HG02588 (cell line): ENCODE measurements at regions not wholly inside any gene's neighbourhood (a gene's known extent, or its start where the extent isn't known, plus 50 kb on each side); places are given as distances from the start of the nearest gene placed in this dataset.

Experiments used
- ATAC-seq: cut with Tn5 transposase; IDR thresholded peaks from one replicate; pipeline ENCODE4 v1.9.1; 2021; ENCODE audit warnings: mild to moderate bottlenecking, moderate library complexity; ENCODE audit not compliant: unreplicated experiment

DNA sequence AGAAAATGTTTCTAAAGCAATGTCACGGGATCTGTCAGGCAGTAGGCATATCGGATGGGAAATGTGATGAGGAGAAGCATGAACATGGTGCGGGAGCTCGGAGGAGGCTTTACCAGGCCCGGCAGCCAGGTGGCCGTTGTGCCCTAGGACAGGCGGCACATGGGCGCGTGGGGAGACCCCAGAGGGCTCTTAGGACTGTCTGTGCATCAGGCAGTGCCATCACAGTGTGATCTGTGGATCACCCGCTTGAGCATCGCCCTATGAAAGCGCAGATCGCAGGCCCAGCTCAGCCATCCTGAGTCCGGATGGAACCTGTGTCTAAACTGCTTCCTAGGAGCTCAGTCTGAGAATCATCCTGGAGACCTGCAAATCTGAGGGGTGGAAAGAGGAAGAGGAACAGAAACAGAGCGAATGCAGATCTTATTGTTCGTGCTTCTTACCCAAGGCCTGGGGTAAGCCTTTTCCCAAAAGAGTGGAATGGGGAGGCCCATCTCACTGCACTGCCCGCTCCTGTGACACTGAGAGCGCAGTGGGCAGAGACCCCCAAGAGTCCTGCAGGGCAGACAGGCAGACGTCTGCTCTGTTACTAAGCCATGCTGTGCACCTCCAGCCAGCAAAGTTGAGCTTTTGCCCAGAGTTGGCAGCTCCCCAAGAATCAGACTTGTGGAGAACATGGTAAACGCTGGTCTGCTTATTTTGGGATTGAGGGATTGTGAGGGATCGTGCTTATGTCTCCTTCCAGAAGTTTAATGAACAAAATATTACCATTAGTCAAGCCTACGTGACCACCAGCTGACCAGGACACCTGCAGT, 251.0 kb downstream of the RHOU start:
- no peak for ATAC-seq

DNA sequence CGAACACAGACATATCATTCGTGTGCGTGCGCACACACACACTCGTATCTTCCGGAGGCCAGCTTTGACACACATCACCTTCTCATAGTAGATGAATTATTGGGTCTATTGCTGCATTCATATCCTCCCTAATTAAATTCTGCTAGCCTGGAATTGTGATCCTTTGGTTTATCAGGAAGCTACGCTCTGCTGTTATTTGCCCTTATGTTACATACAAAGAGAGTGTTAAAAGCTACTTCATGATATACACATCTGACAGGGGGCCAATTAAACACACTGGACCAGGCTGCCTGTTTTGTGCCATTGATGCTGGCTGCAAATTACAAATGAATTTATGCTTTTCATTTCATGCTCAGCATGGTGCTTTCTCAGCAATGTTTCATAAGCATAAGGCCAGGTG, 252.0 kb downstream of the RHOU start:
- no peak for ATAC-seq

- ATAC-seq: no peak
These were observed 252.6 kb downstream of the RHOU start for GRCh38 chr1:228987736-228988506.

GRCh38 chr1:228988664-228989063, 253.4 kb downstream of the RHOU start:
- ATAC-seq: no peak

DNA sequence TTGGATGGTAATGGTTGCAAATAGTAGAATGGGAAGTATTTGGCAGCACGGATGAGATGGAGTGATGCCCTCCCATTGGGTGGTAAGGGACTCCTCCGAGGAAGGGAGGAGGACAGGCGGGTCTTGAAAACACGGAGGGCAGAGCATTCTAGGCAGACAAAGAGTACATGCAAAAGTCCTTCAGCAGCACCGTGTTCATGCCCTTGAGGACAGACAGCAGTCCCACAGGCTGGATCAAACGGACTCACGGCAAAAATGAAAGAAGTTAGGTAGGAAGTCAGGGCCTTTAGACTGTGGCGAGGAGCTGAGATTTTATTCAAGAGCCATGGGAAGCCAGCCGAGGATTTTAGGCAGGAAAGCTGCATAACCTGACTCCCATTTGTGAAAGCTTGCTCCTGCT, 253.9 kb downstream of the RHOU start:
- ATAC-seq: no peak

DNA sequence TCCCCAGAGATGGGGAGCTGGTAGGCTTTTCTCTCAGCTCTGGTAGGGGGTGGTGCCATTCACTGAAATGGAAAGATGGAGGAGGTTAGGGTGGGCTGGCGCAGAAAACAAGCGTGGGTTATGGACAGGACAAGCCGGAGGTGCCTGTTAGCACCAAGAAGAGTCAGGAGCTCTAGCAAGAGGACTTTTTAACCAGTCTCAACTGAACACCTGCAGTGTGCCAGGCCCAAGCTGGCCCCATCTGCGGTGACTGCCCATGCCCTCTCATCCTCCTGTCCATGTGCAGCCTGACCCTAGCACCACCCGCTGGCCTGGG, 254.4 kb downstream of the RHOU start:
- no peak for ATAC-seq

DNA sequence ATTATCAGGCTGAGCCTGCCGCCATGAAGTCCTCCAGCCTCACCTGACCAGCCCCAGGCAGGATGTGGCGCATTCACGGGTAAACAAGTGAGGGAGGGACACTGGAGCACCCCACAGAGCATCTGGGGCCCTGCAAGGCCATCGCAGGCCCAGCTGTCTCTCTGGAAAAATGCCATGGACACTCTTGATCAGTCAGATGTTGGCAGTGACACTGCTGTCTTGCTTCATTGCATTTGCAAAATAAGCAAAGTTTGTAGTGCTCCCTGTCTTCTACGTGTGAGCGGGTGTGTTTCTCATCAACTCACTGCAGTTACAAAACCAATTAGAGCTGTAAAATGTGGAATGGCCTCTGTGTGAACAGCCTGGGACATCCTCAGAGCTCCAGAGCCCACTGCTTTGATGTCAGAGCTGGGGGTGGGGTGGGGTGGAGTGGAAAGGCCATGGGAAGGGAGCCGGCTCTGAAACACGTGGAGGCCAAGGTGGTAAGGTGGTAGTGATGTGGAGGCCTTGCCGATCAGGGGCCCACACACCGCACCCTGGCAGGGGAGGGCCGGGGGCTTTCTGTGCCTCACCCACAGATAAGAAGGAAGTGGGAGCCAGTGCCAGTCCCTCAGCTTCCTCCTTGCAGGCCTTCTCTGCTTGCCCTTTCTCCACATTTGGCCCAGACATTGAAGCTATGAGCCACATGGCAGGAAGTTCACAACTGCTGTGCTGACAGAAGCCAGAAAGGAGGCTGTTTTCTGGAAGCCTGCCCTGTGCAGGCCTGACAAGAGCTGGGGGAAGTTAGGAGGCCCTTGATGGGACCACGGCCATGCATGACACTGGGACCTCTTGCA, 254.9 kb downstream of the RHOU start:
- no peak for ATAC-seq

DNA sequence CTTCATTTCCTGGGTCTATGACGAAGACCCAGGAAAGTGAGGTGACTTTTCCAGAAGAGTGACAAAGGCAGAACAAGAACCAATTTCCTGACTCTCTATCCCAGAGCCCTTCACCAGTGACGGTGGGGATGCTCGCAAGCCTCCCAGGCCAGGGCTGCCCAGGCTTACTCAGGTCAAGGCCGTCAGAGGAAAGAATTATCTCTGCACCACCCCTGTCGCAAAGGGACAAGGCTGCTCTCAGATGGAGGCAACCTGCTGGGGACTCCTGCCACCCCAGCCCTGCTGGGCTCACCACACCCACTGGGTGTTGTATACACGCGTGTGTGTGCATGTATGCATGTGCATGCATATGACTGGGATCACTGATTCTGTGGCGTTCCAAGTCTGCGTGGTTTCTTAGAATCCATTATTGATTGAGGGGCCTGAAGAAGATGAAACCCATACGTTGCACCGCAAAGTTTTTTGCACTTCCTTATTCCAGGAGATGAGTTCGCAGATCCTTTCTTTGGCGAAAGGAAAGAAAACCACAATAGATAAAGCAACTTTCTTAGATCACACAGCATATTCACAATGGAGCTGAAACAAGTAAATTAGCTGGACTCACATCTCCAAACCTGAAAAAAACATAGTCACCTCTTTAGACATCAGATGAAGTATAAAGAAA, 255.8 kb downstream of the RHOU start:
- no peak for ATAC-seq

GRCh38 chr1:228992044-228992443, 256.8 kb downstream of the RHOU start:
- ATAC-seq: no peak

DNA sequence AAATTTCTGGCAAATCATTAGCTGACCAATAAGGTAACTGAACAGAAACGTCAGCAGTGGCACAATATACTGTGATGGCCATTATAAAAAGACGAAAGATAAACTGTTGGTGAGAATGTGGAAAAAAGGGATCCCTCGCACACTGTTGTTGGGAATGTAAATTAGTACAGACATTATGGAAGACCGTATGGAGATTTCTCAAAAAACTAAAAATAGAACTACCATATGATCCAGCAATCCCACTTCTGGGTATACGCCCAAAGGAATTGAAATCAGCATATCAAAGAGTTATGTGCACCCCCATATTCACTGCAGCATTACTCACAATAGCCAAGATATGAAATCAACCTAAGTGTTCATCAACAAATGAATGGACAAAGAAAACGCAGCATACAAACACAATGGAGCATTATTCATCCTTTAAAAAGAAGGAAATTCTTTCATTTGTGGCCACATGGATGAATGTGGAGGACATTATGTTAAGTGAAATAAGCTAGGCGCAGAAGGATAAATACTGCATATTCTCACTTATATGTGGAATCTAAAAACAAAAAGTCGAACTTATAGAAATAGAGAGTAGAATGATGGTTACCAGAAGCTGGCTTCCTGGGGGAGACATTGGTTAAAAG, 257.7 kb downstream of the RHOU start:
- no peak for ATAC-seq

DNA sequence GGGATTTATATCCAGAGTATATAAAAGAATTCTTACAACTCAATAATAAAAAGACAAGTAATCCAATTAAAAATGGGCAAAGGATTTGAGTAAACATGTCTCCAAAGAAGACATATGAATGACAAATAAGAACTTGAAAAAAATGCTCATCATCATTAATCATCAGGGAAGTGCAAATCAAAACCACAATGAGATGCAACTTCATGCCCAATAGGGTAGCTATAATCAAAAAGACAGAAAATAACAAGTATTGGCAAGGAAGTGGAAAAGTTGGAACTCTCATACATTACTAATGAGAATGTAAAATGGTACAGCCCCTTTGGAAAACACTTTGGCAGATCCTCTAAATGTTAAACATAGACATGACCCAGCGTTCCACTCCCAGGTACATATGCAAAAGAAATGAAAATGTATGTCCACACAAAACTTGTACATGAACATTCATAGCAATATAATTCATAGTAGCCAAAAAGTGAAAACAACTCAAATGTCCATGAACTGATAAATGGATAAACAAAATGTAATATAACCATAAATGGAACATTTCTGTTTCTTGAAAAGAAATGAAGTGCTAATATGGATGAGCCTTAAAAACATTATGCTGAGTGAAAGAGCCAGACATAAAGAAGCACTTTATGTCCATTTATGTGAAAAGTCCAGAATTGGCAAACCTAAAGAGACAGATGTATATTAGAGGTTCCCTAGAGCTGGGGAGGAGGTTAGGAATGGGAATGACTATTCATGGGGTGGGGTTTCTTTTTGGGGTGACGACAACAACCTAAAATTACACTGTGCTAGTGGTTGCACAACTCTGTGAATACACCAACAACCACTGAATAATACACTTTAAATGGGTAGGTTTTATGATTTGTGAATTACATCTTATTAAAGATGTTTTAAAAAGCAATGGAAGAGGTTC, 259.7 kb downstream of the RHOU start:
- ATAC-seq: no peak

GRCh38 chr1:228996281-228996680, 261.0 kb downstream of the RHOU start:
- no peak for ATAC-seq

DNA sequence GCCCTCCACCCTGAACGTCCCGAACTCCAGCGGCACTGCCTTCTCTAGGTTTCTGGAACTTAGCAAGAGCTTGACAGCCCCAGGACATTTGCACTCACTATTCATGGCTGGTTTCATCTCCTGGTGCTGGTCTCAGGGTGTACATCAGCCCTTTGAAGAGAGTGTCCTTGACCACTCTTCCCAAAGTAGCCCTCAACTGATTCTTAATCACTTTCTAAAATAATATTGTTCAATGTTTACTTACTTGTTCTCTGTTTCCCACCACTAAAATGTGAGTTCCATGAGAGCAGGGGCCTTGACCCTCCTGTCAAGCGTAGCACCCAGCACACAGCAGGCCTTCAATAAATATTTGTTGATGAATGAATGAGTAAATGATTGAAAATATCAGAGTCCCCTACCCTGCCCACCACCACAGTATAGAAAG, 262.5 kb downstream of the RHOU start:
- no peak for ATAC-seq

DNA sequence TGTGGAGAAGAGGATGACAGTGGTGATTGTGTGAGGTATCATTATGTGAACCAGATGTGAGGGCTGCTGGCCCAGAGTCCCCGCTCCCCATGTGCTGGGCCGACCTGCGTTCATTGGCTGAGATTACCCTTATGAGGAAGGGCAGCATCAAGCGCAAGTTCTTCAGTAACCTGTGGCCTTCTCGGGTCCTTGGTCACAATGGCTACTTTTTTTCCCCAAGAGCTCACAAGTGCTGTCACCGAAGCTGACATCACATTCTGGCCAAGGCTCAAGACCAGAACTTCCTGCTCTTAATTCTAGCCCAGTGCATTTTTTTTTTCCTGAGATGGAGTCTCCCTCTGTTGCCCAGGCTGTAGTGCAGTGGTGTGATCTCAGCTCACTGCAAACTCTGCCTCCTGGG, 262.9 kb downstream of the RHOU start:
- ATAC-seq: no peak

- no peak for ATAC-seq
These were observed 264.3 kb downstream of the RHOU start for GRCh38 chr1:228999446-229000170.

DNA sequence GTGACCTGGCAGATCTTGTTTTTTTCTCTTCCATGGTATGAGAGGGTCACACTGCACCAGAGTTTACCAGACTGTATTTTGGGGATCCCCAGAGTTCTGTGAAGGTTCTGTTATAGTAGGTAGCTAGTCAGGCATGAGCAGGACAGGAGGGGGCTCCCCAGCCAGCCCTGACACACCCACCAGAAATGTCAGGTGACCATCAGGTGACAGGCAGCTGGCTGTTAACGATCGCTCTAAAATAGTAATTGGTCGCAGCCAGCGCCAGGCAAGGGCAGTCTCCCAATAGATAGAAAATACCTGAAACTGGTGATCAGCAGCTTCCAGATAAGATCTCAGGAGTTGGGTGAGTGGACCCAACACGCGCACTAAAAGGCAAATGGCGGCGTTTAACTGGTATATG, 264.9 kb downstream of the RHOU start:
- ATAC-seq: no peak

DNA sequence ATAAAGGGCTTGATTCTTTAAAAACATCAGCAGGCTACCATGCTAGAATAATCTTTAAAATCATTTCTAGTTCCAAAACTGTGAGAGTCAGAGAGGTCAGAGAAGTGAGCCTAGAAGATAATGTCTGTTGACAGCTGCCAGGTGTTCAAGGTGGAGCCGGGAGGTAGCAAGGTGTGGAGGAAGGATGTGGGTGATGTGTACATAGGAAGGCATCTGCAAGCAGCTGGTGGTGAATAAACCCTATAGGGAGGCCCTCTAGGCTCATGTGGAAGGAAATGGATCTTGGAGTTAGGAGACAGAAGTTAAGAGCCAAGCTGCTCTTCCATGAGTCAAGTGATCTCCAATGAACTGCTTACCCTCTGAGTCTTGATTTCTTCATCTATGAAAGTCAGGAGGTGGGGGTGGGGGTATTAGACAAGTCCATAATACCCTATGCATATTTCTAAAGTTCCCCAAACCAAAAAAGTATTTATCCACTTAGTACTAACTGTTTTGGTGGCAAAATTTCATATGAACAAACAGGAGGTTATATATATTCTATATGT, 266.3 kb downstream of the RHOU start:
- no peak for ATAC-seq

DNA sequence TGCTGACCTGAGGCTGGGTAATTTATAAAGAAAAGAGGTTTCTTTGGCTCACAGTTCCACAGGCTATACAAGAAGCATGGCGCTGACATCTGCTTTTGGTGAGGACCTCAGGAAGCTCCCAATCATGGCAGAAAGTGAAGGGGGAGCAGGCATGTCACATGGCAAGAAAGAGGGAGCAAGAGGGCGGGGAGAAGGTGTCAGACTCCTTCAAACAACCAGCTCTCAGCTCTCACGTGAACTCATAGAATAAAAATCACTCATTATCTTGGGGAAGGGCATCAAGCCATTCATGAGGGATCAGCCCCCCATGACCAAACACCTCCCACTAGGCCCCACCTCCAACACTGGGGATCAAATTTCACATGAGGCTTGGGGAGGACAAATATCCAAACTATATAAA, 266.8 kb downstream of the RHOU start:
- no peak for ATAC-seq
